CD4-positive, alpha-beta T cell treated with Interleukin-2 at 100 ng/mL for 4 hours (primary cell): ENCODE measurements at regions not wholly inside any gene's neighbourhood (a gene's known extent, or its start where the extent isn't known, plus 50 kb on each side); places are given as distances from the start of the nearest gene placed in this dataset.
"Not testable (repeated sequence)": the region's sequence is repeated elsewhere in the genome, so short reads cannot be mapped to it uniquely, and the experiment has no call there.

Source experiments
- DNase-seq: peaks from one replicate; pipeline ENCODE4 v3.0.0-alpha.2; 2020; ENCODE audit warnings: low spot score

DNA sequence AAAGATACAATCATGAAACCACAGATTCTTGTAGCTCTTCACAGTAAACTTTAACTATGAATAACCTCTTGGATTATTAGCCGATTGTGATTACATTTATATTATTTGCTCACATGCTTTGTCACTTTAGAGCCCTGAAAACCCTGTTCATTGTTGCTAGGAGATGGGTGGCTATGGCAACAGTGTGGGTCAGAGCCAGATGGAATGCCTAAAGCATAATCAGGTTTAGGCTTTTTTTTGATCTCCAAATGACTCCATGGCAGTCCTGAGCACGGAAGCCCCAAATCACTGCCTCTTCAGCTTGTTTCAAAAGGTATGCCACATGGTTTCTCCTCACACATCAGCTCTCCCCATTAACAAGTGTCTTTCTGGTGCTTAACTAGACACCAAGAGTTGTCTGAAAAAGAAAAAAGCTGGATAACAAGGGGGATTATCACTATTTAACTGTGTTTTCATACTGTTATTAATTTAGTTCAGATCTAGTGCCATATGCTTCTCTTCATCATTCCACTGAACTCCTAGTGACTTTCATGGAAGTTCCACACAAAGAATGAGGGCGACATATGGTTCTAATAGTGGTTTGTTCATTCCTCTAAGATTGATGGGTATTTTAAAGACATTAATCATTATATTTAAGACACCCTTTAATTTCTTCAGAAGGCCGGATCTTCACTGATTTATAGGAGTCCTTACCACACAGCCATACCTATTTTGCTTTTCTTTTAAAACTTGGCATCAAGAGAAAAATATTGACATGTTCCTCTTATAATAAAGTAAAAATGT is 88.8 kb upstream of the PAM start:
- no peak for DNase-seq

DNA sequence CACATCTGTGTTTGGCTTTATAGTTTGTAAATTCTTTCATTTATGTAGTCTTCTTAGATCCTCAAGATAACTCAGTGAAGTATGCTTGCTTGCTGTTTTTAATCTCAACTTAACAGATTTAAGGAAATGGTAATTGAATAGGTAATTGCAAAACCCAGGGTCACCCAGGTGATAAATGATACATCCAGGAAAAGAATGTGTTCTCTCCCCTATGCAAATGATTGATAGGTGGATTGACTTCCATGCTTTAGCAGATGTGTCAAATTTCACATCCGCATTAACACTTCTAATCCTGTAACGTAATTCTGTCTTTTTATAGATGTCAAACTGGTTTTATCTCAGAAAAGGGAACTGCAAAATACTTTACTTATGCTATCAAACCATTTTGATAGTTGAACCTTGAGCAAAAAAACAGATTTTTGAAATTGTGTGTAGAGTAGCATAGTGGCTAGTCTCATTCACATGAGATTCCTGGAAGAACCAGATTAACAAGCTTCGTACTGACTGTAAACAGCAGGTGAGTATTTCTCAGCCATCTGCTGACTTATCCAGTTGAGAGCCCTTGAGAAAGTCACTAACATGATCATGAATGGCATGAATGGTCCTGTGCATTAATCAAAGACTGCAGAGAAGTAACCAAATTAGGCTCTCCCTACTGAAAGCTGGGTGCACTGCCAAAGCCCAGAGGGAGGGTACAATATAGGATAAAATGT is 86.7 kb upstream of the PAM start:
- no peak for DNase-seq

DNA sequence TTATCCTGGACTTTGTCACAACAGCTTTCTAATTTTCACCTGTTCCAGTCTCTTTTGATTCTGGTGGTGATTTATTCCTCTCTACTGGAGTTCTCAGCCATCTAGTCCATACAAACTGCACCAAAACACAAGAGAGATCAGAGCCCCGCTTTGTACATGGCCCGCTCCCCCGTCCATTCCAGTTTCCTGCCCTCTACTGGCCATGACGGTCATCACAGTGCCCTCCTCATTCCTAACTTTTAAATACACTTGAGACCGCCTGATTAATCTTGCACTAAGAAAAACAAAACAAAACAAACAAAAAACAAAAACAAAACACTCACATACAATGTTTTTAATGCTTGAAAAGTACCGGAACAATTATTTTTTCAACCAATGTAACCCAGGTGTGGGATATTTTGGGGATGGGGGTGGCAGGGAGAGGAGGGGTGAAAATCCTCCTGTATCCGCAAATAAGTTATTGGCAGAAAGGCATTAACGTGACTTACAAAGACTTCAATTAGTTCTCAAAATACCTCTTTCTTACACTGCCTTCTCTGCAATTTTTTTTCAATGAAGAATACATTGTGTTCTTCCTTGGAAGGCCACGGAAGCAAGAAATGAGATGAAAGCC is 84.8 kb upstream of the PAM start:
- no peak for DNase-seq

DNA sequence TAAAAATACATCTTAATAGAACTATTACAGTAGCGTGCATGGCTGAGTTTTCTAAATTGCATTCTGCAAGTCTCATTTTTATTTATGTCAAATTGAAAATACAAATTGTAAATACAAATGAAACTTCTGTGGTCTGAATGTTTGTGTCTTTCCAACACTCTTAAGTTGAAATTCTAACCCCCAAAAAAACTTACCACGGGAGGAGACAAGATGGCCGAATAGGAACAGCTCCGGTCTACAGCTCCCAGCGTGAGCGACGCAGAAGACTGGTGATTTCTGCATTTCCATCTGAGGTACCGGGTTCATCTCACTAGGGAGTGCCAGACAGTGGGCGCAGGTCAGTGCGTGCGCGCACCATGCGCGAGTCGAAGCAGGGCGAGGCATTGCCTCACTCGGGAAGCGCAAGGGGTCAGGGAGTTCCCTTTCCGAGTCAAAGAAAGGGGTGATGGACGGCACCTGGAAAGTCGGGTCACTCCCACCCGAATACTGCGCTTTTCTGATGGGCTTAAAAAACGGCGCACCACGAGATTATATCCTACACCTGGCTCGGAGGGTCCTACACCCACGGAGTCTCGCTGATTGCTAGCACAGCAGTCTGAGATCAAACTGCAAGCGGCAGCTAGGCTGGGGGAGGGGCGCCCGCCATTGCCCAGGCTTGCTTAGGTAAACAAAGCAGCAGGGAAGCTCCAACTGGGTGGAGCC is 83.9 kb upstream of the PAM start:
- DNase-seq: not testable (repeated sequence)

DNA sequence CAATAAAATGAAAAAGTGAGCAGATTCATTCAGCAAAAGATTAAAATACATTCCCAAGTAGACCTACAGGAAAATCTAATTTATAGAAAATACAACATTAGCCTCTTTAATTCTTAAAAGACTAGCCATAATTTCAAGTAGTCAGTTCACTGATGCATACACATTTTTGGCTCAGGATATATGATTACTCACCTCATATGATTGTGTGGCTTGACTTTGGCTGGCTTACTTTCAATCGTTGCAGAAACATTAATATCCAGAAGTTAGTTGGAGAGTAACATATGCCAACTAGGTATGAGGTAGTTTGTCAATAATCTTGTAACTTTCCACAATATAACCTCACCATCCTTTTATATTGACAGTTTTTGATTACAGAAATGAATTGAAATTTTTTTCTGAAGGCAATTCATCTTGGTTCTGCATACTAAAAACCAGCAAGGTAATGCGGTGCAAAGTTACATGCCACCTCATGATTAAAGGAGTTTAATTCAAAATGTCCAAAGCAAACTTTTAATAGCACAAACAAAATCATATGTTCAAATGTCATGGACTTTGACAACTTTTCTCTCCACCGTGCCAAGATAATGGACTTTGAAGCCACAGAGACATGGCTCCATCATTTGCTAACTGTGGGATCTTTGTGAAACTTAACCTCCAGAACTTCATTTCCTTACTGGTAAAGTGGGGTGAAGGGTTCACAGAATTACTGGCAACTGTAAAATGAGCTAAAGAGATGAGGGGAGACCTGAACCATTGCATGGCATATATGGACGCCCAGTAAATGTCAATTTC is 76.6 kb upstream of the PAM start:
- no peak for DNase-seq

DNA sequence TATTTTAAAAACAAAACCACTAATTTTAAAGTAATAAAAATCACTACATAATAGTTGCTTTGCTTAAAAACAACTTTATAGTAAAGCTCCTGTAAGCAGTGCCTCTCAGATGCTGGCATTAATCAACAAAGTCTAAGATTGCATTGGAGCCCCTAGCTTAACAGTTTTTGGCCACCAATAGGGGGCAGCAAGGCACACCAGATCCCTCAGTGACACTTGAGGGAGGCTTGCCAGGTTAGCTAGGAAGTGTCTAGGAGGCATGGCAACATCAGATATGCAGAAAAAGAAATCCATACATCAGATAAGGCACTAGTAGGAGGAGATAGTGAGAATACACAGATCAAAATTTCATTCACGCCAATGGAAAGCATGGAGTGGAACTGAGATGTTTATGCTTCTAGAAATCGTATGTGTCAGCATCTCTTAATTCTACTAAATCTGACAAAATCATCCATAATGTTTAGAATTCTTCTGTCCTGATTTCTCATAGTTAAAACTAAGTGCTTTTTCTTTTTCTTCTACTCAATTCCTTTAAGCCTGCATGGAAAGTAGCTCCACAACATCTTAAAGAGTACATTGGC is 73.6 kb upstream of the PAM start:
- DNase-seq: peak; percentile 62

DNA sequence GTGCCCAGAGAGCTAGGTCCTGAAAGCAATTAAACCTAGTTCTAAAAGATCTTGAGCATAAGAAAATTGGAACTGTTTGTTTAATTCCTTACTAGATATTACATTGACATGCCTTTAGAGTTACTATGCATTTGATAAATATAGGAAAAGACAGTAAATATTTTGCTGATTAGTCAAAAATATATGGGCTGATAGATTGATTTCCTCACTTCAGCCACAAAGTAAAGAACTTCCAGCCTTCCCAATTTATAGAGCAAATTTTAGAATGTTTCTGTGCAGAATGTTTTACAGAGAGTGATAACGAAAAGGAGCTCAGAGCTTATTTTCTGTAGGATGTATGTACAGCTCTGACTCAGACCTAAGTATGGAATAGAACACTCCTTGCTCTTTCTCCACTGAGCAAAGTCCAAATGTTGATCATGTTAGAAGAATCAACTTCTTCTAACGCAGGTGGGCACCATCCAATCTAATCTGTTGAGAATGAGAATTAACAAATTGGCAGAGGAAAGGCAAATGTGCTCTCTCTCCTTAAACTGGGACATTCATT is 72.9 kb upstream of the PAM start:
- no peak for DNase-seq

DNA sequence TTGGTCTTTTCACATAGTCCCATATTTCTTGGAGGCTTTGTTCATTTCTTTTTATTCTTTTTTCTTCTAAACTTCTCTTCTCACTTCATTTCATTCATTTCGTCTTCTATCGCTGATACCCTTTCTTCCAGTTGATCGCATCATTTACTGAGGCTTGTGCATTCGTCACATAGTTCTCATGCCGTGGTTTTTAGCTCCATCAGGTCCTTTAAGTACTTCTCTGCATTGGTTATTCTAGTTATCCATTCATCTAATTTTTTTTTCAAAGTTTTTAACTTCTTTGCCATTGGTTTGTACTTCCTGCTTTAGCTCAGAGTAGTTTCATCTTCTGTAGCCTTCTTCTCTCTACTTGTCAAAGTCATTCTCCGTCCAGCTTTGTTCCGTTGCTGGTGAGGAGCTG is 67.0 kb upstream of the PAM start:
- DNase-seq: not testable (repeated sequence)

DNA sequence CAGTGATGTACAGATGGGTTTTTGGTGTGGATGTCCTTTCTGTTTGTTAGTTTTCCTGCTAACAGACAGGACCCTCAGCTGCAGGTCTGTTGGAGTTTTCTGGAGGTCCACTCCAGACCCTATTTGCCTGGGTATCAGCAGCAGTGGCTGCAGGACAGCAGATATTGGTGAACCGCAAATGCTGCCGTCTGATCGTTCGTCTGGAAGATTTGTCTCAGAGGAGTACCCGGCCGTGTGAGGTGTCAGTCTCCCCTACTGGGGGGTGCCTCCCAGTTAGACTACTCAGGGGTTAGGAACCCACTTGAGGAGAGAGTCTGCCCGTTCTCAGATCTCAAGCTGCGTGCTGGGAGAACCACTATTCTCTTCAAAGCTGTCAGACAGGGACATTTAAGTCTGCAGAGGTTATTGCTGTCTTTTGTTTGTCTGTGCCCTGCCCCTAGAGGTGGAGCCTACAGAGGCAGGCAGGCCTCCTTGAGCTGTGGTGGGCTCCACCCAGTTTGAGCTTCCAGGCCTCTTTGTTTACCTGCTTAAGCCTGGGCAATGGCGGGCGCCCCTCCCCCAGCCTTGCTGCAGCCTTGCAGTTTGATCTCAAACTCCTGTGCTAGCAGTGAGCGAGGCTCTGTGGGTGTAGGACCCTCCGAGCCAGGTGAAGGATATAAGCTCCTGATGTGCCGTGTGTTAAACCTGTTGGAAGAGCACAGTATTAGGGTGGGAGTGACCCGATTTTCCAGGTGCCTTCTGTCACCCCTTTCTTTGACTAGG is 66.3 kb upstream of the PAM start:
- DNase-seq: not testable (repeated sequence)

DNA sequence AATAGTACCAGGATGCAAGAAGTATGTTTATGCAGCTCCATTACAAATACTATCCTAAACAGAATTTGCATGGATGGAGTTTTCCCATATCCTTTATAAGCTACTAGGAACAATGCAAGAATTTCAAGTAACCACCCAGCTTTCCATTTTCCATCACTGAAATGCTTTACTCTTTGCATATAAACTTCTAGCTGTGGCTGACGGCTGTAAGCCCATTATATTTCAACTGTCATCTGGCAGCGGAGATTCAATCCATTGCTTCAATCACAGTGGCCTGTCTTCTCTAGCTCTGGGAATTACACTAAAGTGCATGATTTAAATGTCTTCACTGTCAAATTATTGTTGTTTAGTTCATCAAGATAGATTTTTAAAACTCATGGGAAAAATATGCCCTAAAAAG is 64.2 kb upstream of the PAM start:
- no peak for DNase-seq

DNA sequence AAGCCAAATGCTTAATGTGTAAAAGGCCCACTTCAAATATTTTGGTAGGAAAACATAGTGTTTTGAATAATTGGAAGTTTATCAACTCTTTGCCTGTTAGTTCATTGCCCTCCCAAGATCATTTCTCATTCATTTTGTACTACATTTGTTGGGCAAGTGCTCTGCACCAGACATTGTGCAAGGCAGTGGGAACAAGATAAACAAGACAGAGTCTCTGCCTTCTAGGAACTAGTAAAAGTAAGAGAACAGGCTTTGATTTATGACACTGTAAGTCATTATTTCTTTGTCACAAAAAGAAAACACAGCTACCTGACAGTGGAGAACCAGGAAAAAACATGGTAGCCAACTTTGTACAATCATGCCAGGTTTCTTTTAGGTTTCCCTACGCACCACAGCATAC is 63.7 kb upstream of the PAM start:
- no peak for DNase-seq

DNA sequence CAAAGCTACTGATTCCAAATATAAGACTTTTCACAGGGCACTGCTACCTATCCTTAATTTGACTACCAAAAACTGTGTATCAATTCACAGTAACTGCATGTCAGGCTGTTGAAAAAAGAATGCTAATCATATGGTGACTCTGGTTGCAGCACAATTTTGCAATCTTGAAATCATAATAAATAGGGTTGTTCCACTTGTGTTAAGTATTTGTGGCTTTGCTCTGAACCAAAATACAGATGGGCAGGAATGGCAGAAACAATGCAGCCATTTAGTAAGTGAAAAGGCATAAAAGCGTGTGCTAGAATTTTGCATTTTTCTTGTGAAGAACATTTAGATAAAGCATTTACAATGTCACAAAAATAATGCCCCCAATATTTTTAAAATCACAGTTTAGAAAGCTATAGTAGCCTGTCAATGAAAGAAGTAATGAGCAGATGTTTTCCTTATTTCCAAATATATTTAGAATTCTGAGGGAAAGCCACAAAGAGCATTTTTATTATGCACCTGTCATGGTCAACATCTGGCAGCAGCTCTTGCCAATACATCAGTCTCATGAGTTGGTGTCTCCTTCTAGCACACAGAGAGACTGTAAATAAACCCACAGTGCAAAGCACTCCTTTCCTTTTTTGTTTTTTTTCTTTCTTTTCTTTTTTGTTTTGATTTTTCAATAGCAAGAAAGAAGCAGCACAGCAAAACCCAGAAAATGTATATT is 54.8 kb upstream of the PAM start:
- no peak for DNase-seq

DNA sequence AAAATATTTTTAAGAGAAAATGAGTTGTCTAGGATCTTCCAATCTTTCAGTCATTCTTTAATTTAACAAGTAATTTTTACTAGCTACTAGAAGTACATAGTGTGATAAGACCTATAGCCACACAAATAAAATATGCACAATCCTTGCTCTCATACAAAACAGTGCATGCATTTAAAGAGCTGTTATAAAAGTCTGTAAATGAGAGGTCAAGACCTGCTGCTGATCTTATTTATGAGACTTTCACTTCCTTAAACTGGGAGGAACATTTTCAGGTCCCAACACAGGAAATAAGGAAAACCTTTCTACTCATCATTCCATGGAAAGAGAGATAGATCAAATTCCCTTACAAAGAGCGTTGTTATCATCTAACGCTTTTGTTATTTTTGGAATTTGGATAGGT is 54.2 kb upstream of the PAM start:
- DNase-seq: no peak

DNA sequence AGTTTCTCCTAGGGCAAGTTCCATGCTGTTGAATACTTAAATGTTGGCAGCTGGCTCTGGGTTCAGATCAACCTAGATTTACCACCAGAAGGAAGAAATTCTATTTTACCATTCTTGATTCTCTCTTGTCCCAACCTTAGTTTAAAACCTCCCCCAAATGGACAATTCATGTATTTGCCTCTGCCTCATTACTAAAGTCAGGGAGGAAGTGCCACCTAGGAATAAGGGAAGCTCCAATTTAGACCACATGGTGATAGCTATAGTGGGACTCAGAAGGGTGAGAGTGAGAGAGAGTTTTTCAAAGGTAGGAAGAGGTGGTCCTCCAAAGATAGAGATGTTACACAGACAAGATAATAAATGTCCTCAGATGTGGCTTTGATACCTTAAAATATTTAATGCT is 53.4 kb upstream of the PAM start:
- no peak for DNase-seq
